Right atrium auricular region (tissue), 2 donors: ENCODE measurements at regions not wholly inside any gene's neighbourhood (a gene's known extent, or its start where the extent isn't known, plus 50 kb on each side); places are given as distances from the start of the nearest gene placed in this dataset.

Source experiments
- DNase-seq: peaks from one replicate; pipeline ENCODE4 v3.0.0-alpha.2; 2019; ENCODE audit warnings: low spot score
- H3K27ac ChIP-seq, 2 donors: fragments of 200-600 bp; sonication (generic); 1 replicate in 1 of 2; 2 replicates in 1 of 2; pipeline ENCODE4 v1.5.1; 2016 to 2019
- H3K27me3 ChIP-seq, 2 donors: fragments of 200-600 bp; sonication (generic); one replicate each; pipeline versions ENCODE4 v1.5.1 to v1.6.0; 2017 to 2019
- H3K36me3 ChIP-seq: fragments of 200-600 bp; sonication (generic); one replicate; pipeline ENCODE4 v1.5.1; 2016
- H3K4me1 ChIP-seq, 2 donors: fragments of 200-600 bp; sonication (generic); one replicate each; pipeline versions ENCODE4 v1.5.1 to v1.6.0; 2017 to 2019
- H3K4me3 ChIP-seq, 2 donors: fragments of 200-600 bp; sonication (generic); 1 replicate in 1 of 2; 2 replicates in 1 of 2; pipeline ENCODE4 v1.5.1; 2017 to 2019; ENCODE audit warnings: mild to moderate bottlenecking in 1 of 2, moderate library complexity in 1 of 2
- H3K9me3 ChIP-seq, 2 donors: fragments of 200-600 bp; sonication (generic); one replicate each; pipeline ENCODE4 v1.5.1; 2019
- CTCF ChIP-seq, 2 donors: fragments of 200-600 bp; sonication (generic); IDR thresholded peaks; one replicate each; pipeline ENCODE4 v1.5.1; 2019; ENCODE audit warnings: antibody characterized with exemption in 2 of 2

- no peak for TF ChIP-seq CTCF (IDR thresholded peaks at IDR 0.05)
- no peak for DNase-seq
- Histone ChIP-seq H3K9me3 (no peaks in the 10 kb centered on the region), H3K36me3 (no peaks in the 10 kb centered on the region), H3K4me1 (no peaks in the 10 kb centered on the region), H3K27ac (no peak overlapping the region), H3K4me3 (no peak overlapping the region), H3K27me3 (no peaks in the 10 kb centered on the region)
Observed at GRCh38 chr7:114212721-114213429, 201.7 kb upstream of the FOXP2 start.

- Histone ChIP-seq H3K4me1 (no peaks in the 10 kb centered on the region), H3K27me3 (no peaks in the 10 kb centered on the region), H3K27ac (no peak overlapping the region), H3K36me3 (no peaks in the 10 kb centered on the region), H3K4me3 (no peak overlapping the region), H3K9me3 (no peaks in the 10 kb centered on the region)
- DNase-seq = no peak
- no peak for TF ChIP-seq CTCF (IDR thresholded peaks at IDR 0.05)
Observed at GRCh38 chr7:114209968-114210367, 204.6 kb upstream of the FOXP2 start.

- no peaks in the 10 kb centered on the region for H3K36me3 ChIP-seq
- no peaks in the 10 kb centered on the region for H3K27me3 ChIP-seq
- H3K27ac ChIP-seq = no peak overlapping the region
- H3K4me1 ChIP-seq = no peaks in the 10 kb centered on the region
- DNase-seq = no peak
- TF ChIP-seq CTCF (IDR thresholded peaks at IDR 0.05) = no peak
- no peak overlapping the region for H3K4me3 ChIP-seq
- no peaks in the 10 kb centered on the region for H3K9me3 ChIP-seq
Observed at GRCh38 chr7:114206688-114207087, 207.9 kb upstream of the FOXP2 start.

- no peak overlapping the region for H3K27ac ChIP-seq
- no peak for DNase-seq
- H3K27me3 ChIP-seq = no peaks in the 10 kb centered on the region
- H3K4me1 ChIP-seq = no peaks in the 10 kb centered on the region
- TF ChIP-seq CTCF (IDR thresholded peaks at IDR 0.05) = no peak
- no peaks in the 10 kb centered on the region for H3K9me3 ChIP-seq
- no peaks in the 10 kb centered on the region for H3K36me3 ChIP-seq
- no peak overlapping the region for H3K4me3 ChIP-seq
Observed at GRCh38 chr7:114196517-114196916, 218.1 kb upstream of the FOXP2 start.

DNA sequence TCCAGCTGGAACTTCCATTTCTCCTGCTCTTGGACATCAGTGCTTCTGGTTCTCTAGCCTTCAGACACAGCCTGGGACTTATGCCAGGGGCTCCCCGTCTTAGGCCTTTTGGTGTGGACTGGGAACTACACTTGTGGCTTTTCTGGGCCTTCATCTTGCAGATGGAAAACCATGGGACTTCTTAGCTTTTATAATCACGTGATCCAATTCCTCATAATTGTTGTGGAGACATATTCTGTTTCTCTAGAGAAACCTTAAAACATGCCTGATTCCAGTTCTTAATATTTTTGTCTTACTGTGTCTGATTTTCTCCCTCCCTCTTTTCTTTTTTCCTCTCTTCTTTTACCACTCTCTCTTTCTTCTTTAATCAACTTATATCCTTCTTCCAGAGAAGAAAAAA lies 224.2 kb upstream of the FOXP2 start:
- H3K27me3 ChIP-seq = no peaks in the 10 kb centered on the region
- DNase-seq = no peak
- no peak for TF ChIP-seq CTCF (IDR thresholded peaks at IDR 0.05)
- no peak overlapping the region for H3K27ac ChIP-seq
- H3K4me3 ChIP-seq = no peak overlapping the region
- no peaks in the 10 kb centered on the region for H3K9me3 ChIP-seq
- H3K4me1 ChIP-seq = no peaks in the 10 kb centered on the region
- H3K36me3 ChIP-seq = no peaks in the 10 kb centered on the region
